NCI-H1436 (cell line): ENCODE measurements at regions not wholly inside any gene's neighbourhood (a gene's known extent, or its start where the extent isn't known, plus 50 kb on each side); places are given as distances from the start of the nearest gene placed in this dataset.
"Not testable (repeated sequence)": the region's sequence is repeated elsewhere in the genome, so short reads cannot be mapped to it uniquely, and the experiment has no call there.

Source experiments
- DNase-seq: peaks from one replicate; lab custom pipeline; 2025; lab: John Stamatoyannopoulos, UW

- DNase-seq: no peak
Observed at GRCh38 chr2:44086629-44087028, 82.0 kb upstream of the PPM1B start.

DNA sequence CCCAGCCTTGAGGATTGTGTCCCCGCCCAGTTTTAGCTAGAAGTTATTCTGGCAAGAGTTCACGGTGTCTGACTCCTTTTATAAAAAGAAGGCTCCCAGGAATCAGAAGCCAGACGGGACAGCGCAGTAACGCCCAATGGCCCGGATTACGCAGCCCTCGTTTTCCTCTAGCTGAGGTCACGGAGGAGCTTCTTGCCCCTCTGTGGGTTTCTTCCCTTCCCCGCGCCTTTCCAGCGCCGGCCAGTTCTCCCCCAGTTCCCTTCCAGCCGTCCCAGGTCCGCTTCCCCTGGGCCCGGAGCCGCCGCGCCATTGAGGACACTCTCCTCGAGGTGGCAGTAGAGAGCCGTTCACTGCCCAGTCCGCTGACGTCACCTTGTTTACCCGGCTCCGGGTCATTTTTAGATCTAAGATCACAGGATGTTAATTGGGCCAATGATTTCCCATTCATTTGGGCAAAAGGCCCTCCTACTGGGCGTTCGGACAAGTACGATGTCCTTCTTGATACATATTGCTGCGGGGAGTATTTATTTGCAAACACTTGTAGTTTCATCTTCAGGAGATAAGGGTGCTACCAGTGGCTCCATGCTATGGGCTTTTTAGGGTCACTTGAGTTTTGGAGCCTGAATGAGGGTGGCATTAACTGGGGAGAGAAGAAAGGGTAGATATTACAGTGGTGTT is 81.5 kb upstream of the PPM1B start:
- DNase-seq: peak; percentile 69

DNA sequence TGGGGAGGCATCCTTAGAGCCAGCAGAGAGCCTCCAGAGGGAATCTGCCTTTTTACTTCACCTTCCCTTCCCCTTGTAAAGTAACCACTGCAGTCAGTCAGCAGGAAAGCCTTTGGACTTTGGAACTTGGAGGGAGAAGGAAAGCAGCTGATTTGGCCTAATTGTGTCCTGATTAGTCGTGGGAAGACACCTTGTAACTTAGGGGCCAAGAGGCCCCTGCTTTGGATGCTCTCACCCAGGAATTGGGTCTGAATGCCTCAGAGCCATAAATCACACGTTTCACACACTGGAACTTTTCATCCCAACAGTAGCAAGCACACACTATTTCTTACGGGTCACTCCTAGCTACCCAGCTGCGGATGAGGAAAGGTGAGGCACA is 81.0 kb upstream of the PPM1B start:
- no peak for DNase-seq

- not testable (repeated sequence) for DNase-seq
Observed at GRCh38 chr2:44092519-44092918, 76.2 kb upstream of the PPM1B start.

- no peak for DNase-seq
Observed at GRCh38 chr2:44093970-44094369, 74.7 kb upstream of the PPM1B start.

DNA sequence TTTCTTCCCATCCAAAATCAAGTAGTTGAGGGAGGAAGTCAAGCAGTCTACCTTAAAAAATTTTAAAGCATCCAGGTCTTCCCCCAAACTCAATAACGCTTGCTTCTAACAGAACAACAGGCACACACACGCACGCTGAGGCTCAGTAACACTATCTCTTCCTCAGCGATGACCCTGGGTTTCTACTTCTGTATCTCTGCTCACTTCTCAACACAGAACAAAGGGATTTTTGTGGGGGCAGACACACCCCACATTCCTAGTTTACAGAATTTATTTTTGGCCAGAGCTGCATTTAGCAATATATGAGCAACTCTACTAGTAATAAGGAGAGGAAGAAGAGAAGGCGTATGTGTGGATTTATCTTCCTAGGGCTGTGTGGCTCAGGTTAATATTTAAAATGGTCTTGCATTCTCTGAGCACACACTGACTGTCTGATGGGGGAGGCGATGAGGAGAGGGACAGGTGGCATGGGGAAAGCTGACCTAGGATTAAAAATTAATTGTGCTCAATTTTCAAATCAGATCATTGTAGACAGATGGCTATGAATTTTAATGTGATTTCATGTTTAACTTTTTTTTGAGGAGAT is 71.3 kb upstream of the PPM1B start:
- DNase-seq: no peak

DNA sequence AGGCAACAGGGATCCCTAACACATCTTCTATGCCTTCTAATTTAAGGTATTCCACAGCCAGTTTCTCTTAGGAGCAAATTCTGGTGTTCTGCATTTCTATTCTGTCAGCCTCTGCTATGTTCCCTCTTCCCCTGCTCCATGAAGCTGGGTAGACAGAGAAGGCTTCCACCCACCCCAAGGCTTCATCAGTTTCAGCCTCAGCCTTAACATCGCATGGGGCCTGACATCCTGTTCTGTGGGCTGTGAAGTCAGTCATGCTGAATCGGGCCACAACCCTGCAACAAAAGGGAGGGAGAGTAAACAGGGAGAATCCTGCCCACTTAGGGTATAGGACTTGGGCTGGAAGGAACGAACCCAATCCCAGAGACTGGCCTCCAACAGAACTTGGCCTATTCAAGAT is 70.6 kb upstream of the PPM1B start:
- DNase-seq: no peak

DNA sequence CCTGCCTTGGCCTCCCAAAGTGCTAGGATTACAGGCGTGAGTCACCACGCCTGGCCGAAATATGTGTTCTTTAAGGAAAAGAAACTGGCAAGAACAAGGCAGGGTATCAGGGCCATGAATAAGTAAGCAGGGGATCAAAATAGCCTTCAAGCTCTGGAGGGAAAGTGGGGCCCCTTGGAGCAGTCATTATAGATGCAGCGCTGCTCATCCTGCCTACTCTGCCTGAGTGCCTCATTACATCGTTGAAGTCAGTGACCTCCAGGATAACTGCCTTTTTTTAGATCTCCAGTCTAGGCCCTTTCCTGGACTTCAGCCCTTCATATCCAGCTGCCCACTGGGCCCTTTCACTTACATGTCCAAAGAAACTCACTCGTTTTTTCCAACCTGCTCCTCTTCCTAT is 69.8 kb upstream of the PPM1B start:
- DNase-seq: no peak

DNA sequence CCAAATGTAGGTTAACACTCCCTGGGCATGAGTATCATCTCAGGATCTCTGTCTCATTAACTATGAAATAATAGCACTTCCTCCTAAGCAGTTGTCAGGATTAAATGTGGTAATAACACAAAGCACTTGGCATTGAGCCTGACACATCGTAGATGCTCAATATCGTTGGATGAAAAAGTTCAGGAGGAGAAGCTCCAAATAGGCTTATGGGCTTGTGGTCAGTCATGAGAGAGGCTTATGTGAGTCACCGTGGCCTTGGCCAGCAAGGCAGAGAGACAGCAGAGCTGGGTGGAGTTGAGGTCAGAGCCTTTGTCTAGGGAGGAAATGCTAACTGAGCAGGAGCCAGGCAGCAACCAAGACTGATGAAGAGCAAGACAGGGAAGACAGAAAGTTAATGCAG is 68.3 kb upstream of the PPM1B start:
- DNase-seq: no peak

GRCh38 chr2:44101246-44101645 is 67.4 kb upstream of the PPM1B start:
- no peak for DNase-seq

DNA sequence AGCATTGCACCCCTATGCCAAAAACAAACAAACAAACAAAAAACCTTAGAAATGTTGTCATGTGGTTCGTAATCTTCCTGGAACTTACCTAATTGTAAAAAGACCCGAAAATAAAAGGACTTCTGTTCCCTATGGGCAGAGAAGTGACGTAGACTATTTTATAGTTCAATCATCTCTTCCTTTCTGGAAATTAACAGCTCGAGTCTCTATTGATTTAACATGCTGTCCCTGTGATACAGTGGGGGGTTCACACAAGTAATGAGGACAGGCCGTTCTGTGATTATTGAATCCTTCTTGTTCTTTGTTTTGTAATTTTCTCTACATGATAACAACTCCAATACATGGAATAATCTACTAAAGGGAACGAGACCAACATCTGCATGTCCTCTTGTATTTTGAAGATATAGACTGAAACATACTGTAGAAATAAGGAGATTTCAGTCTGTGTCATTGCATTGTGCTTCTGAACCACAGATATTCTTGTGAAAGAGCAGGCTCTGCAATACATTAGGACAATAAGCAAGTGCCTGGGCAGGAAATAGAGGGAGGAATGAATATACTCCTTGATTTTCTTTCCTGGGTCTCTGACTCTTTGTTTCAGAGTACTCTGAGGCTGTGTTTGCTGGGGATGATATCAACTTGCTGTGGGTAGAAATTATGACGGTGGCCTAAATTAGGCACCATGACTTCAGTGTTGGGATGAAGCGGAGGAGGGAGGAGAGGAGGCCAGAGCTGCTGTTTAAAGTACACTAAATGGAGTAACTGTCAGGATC is 65.7 kb upstream of the PPM1B start:
- DNase-seq: no peak

DNA sequence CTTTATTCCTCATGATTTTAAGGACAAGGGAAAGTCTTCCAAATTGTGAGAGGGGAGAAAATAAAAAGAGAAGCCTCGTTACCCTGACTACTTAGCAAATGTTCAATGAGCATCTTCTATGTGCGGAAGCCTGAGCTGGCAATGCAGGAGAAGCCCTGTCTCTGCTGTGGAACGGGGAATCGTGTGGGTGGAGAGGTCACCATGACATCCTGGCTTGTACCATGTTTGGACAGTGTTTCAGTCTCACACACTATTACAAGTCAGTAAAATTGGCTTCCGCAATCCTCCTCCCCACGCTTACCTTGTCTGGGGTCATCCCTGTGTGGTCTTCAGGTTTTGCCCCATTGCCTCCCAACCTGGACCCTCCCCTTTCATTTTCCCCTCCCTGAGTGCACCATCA is 65.0 kb upstream of the PPM1B start:
- no peak for DNase-seq

DNA sequence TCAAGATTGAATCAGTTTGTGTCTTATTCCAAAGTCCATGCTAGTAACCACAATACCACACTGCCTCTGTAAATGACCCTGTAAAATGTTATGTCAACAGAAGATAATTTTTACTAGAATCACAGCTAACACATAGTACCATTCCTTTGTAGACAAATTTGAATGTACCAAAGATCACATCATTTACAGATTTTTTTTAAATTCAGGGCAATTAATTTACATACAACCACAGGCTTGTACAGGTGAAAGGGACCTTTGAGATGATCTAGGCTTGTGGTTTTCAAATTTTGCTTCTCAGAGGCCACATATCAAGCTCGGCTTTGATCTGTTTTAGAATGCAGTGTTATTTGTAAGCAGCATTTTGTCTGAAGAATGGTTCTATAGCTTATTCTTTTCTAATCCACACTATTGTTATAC is 63.8 kb upstream of the PPM1B start:
- DNase-seq: no peak

- not testable (repeated sequence) for DNase-seq
Observed at GRCh38 chr2:44106509-44106908, 62.2 kb upstream of the PPM1B start.

GRCh38 chr2:44107086-44107740 is 61.5 kb upstream of the PPM1B start:
- no peak for DNase-seq

GRCh38 chr2:44107974-44108373 is 60.7 kb upstream of the PPM1B start:
- DNase-seq: no peak

- no peak for DNase-seq
Observed at GRCh38 chr2:44109166-44109565, 59.5 kb upstream of the PPM1B start.

DNA sequence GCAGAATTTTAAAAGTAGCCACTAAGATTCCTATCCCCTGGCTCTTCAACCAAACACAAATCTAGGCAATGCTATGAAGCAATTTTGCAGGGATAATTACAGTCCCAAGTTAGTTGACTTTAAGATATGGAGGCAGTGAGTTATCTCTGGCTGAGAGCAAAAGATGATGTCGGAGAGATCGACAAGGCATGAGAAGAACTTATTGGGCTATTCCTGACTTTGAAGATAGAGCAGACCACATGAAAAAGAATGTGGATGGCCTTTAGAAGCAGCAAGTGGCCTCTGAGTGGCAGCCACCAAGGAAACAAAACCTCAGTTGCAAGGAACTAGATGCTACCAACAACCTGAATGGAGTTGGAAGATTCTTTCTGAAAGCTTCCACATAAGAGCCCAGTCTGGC is 58.2 kb upstream of the PPM1B start:
- no peak for DNase-seq

DNA sequence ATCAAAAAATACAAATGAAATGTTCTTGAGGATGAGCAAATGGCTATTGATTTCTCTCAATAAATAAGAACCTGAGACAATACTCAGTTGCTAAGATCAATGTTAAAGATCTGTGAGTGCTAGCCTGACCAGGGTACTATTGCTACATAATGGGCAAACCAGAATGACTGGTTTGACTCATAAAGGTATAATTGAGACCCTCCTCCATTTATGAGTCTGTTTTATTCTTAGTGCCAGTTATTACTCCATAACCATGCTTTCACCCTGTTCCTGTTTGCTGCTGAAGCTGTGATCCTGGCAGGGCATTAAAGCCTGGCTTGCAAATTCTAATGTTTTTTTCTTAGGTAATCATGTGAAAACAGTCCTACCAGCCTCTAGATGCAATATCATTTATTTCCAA is 56.6 kb upstream of the PPM1B start:
- no peak for DNase-seq

DNA sequence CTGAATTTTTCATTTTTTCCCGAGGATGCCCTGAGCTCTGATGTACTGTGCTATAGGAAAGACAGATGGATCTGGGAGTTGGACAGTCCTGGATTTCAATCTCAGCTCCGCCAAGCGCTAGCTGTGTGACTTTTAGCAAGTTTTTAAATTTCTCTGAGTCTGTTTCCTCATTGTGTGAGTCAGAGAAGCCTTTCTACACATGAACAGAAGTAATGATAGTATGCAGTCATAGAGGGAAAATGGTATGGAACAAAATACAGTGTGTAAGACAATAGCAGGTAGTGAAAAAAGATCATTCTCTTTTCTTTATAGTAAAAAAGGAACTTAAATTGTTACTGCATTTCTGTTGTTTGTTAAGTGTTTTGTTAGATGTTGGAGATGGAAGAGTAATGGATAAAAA is 52.4 kb upstream of the PPM1B start:
- no peak for DNase-seq

- DNase-seq: no peak
Observed at GRCh38 chr2:44118257-44118656, 50.4 kb upstream of the PPM1B start.
